ENCODE measurements at regions not wholly inside any gene's neighbourhood (a gene's known extent, or its start where the extent isn't known, plus 50 kb on each side); places are given as distances from the start of the nearest gene placed in this dataset.
"Not testable (repeated sequence)": the region's sequence is repeated elsewhere in the genome, so short reads cannot be mapped to it uniquely, and the experiment has no call there.

DNA sequence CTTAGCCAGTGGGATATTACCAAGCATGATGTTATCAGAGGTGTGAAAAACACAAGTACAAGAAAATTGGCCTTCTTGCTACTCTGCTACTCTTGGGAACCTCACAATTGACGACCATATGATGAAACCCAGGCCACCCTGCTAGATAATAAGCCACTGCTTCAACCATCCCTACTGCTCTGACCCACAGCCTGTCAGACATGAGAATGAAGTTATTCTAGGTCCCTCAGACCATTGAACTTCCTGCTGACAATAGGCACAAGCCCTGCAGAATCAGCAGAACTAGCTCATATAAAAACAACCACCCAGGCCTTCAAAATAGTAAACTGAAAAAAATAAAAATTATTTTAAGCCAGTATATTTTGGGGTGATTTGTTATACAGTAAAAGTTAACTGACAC, 559.9 kb downstream of the KCTD12 start:
- no peak for ATAC-seq
- H3K4me1 Mint-ChIP-seq = no peaks in the 10 kb centered on the region
- H3K36me3 Mint-ChIP-seq = no peaks in the 10 kb centered on the region
- no peaks in the 10 kb centered on the region for H3K27me3 Mint-ChIP-seq
- peaks cover 2% of the 10 kb centered on the region for H3K9me3 Mint-ChIP-seq
- H3K4me3 Mint-ChIP-seq = no peak overlapping the region
- no peak overlapping the region for H3K27ac Mint-ChIP-seq

DNA sequence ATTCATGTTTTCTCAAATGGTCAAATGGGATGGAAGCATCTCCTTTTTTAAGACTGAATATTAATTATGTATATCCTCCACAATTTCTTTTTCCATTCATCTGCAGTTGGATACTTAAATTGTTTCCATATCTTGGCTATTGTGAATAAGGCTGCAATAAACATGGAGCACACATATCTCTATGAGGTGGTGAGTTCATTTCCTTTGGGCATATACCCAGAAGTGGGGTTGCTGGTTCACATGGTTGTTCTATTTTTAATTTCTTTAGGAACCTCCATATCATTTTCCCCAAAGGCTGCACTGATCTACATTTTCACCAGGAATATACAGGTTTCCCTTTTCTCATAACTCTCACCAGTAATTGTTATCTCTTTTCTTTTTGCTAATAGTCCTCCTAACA, 566.3 kb downstream of the KCTD12 start:
- no peak overlapping the region for H3K27ac Mint-ChIP-seq
- H3K27me3 Mint-ChIP-seq = no peaks in the 10 kb centered on the region
- no peaks in the 10 kb centered on the region for H3K4me1 Mint-ChIP-seq
- no peaks in the 10 kb centered on the region for H3K9me3 Mint-ChIP-seq
- no peak for ATAC-seq
- no peaks in the 10 kb centered on the region for H3K36me3 Mint-ChIP-seq
- H3K4me3 Mint-ChIP-seq = no peak overlapping the region

DNA sequence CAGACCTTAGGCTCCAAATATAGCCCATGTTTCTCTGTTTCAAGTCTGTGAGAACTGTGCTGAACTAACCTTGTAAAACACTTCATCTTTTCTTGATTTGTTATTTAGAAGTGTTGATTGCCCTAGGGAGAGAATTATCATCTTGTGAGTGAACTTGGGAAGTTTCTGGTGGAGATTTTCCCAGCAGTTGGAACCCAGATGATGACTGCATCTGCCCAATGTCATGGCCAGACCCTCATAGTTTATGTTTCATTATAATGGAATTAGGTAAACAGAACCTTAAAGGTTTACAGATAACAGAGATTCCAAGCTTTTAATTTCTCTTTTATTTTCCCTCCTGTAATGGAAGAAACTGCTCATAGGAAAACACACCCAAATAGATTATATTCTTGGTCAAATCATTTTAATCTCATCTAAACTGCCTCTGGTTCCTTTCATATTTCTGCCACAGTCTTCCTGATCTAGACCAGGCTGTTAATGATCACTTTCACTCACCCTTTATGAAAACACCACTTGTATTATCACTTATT, 569.1 kb downstream of the KCTD12 start:
- H3K27me3 Mint-ChIP-seq = no peaks in the 10 kb centered on the region
- no peaks in the 10 kb centered on the region for H3K36me3 Mint-ChIP-seq
- no peak overlapping the region for H3K27ac Mint-ChIP-seq
- H3K4me1 Mint-ChIP-seq = no peaks in the 10 kb centered on the region
- no peak overlapping the region for H3K4me3 Mint-ChIP-seq
- ATAC-seq = no peak
- H3K9me3 Mint-ChIP-seq = no peaks in the 10 kb centered on the region

DNA sequence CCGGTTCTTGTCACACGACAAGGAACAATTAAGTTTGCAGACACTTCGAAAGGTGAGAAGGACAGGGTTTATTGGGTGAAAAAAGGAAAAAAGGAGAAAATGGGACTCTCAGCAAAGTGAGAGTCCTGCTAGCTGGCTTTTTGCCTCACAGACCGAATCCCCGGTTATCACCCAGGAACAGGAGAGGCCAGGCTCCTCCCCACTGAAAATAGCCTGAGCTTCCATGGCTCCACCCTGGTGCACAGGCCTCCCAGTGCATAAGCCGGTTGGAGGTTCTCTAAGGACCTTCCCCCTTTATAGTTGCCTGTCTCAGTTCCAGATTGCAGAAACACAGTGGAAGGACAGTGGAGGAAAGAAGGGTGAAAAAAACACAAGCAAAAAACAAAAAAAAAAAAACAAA, 571.7 kb downstream of the KCTD12 start:
- no peaks in the 10 kb centered on the region for H3K27me3 Mint-ChIP-seq
- no peak for ATAC-seq
- no peaks in the 10 kb centered on the region for H3K36me3 Mint-ChIP-seq
- no peaks in the 10 kb centered on the region for H3K4me1 Mint-ChIP-seq
- H3K27ac Mint-ChIP-seq = no peak overlapping the region
- no peaks in the 10 kb centered on the region for H3K9me3 Mint-ChIP-seq
- H3K4me3 Mint-ChIP-seq = no peak overlapping the region

DNA sequence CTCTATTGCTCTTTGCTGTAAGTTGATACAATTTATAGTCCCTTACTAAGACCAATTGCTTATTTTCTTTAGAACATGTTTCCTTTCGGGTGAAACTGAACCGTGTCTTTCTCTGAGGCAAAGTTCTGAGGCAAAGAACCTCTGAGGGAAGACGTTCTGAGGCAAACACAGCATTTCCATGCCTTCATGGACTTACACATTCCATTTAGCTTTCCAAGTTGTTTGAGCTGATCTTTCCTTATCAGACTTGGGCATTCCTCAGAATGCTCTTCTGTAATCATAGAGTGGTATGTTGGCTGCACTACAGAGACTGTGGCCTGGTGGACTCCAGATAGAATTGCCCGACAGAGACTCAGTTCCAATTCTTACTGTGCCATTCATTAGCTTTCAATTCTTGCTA, 579.1 kb downstream of the KCTD12 start:
- H3K4me1 Mint-ChIP-seq = no peaks in the 10 kb centered on the region
- no peak for ATAC-seq
- H3K27me3 Mint-ChIP-seq = no peaks in the 10 kb centered on the region
- H3K4me3 Mint-ChIP-seq = no peak overlapping the region
- no peak overlapping the region for H3K27ac Mint-ChIP-seq
- no peaks in the 10 kb centered on the region for H3K36me3 Mint-ChIP-seq
- no peaks in the 10 kb centered on the region for H3K9me3 Mint-ChIP-seq

DNA sequence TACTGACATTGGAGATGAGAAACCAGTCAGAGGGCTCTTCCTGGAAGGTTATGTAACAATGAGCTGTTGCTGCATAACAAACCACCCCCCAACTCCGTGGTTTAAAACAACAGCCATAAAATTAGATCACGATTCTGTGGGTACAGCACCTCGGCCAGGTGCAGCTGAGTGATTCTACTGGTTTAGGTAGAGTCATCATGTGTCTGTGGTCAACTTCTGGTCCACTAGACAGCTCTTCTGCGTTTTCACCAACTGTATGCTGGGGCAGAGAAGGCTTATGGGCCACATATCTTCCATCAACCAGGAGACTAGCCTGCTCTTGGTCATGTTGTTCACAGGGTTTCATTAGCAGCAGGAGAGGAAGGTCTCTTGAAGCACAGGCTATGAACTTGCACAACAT, 585.5 kb downstream of the KCTD12 start:
- Mint-ChIP-seq H3K4me1 (no peaks in the 10 kb centered on the region), H3K4me3 (no peak overlapping the region), H3K36me3 (no peaks in the 10 kb centered on the region), H3K27ac (no peak overlapping the region), H3K27me3 (no peaks in the 10 kb centered on the region), H3K9me3 (no peaks in the 10 kb centered on the region)
- ATAC-seq = peak; percentile 54

DNA sequence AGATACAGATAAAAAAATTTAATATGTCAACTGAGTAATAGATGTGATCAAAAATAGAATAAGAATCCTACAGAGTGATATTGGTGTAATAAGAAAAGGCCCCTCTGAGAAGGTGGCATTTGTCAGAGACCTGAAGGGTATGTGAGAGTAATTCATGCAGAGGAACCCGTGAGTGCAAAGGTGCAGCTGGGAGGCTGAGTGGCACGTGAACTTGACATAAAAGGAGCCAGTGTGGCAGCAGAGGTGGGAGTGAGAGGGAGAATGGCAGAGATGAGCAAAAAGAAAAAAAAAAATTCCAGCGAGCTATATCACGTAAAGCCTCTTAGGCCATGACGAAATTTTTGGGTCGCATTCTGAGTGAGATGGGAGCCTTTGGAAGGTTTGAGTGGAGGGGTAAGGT, 588.9 kb downstream of the KCTD12 start:
- ATAC-seq = no peak
- no peaks in the 10 kb centered on the region for H3K36me3 Mint-ChIP-seq
- no peaks in the 10 kb centered on the region for H3K27me3 Mint-ChIP-seq
- no peak overlapping the region for H3K4me3 Mint-ChIP-seq
- H3K27ac Mint-ChIP-seq = no peak overlapping the region
- no peaks in the 10 kb centered on the region for H3K4me1 Mint-ChIP-seq
- no peaks in the 10 kb centered on the region for H3K9me3 Mint-ChIP-seq

DNA sequence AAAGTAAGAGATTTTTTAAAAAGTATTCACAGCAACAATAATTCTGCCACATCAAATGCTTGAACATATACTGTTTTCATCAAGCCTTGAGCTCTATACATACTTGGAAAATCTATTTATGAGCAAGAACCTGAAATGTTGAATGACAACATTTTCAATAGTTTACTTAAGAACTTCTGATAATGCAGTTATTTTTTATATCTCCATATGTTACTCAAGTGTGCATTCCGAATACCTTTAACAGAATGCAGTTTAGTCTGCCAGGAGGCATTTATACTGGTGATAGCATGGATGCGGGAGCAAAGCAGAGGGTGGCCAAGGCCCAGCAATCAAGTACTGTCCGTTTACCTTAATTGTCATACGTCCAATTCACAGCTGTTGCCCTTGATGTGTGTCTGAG, 589.5 kb downstream of the KCTD12 start:
- Mint-ChIP-seq H3K9me3 (no peaks in the 10 kb centered on the region), H3K27ac (no peak overlapping the region), H3K4me3 (no peak overlapping the region), H3K36me3 (no peaks in the 10 kb centered on the region), H3K27me3 (no peaks in the 10 kb centered on the region), H3K4me1 (no peaks in the 10 kb centered on the region)
- ATAC-seq = no peak

DNA sequence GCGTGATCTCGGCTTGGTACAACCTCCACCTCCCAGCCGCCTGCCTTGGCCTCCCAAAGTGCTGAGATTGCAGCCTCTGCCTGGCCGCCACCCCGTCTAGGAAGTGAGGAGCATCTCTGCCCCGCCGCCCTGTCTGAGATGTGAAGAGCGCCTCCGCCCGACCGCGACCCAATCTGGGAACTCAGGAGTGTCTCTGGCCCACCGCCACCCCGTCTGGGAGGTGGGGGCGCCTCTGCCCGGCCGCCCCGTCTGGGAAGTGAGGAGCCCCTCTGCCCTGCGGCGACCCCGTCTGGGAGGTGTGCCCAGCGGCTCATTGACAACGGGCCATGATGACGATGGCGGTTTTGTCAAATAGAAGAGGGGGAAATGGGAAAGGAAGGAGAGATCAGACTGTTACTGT, 591.2 kb downstream of the KCTD12 start:
- not testable (repeated sequence) for ATAC-seq, H3K36me3 Mint-ChIP-seq, H3K27me3 Mint-ChIP-seq, H3K9me3 Mint-ChIP-seq, H3K4me1 Mint-ChIP-seq, H3K27ac Mint-ChIP-seq, H3K4me3 Mint-ChIP-seq

DNA sequence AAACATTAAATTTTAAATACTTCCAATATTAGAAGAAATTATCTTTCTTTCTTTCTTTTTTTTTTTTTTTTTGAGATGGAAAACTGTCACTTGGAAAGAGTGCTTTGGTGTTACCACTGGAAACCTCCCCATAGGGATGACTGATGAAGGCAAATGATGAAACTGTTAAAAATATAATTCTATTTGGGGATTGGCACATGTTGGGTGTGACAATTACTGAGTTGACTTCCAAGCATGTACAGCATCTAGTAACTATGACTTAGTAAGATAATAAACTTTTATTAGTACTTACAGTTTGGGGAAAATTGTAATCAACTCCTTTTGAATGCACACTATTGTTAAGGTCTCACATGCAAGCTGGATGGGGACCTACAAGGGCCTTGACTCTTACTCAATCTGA, 592.5 kb downstream of the KCTD12 start:
- H3K36me3 Mint-ChIP-seq = no peaks in the 10 kb centered on the region
- no peak overlapping the region for H3K4me3 Mint-ChIP-seq
- H3K27me3 Mint-ChIP-seq = no peaks in the 10 kb centered on the region
- H3K4me1 Mint-ChIP-seq = no peaks in the 10 kb centered on the region
- H3K9me3 Mint-ChIP-seq = no peaks in the 10 kb centered on the region
- no peak for ATAC-seq
- H3K27ac Mint-ChIP-seq = no peak overlapping the region

DNA sequence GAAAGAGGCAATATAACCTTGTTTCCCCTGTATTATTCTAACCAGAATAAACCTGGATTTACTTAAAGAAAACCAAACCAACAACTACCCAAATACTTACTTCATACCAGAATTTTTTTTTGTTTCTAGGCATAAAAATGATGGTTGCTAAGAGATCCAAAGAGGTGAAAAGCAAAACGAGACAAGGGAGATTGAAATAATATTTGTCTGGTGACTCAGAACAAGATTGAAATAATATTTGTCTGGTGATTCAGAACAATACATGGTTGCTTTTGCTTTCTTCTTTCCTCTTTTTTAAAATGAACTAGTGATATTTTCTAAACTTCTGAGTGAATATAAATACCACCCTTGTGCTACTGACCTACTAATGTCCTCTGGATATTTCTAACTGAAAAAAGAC, 592.9 kb downstream of the KCTD12 start:
- Mint-ChIP-seq H3K4me1 (no peaks in the 10 kb centered on the region), H3K9me3 (no peaks in the 10 kb centered on the region), H3K36me3 (no peaks in the 10 kb centered on the region), H3K4me3 (no peak overlapping the region), H3K27ac (no peak overlapping the region), H3K27me3 (no peaks in the 10 kb centered on the region)
- ATAC-seq = no peak

DNA sequence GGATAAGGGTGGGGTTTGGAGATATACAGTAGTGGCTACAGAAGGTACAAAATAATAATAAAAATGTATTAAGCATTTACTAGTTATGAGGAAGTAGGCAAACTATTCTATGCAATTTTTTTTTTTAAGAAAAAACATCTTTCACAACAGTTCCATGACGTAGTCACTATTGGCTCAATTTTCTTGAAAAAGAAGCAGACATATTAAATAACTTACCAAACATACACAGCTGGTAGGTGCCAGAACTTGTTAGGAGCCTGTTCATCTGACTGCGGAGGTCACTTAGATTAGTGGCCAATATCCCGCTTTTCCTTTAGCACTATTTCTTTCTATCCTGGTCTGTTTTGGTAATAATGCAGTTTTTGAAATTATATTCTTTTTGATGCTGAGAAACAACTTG, 593.5 kb downstream of the KCTD12 start:
- Mint-ChIP-seq H3K4me3 (no peak overlapping the region), H3K9me3 (no peaks in the 10 kb centered on the region), H3K27me3 (no peaks in the 10 kb centered on the region), H3K4me1 (no peaks in the 10 kb centered on the region), H3K36me3 (no peaks in the 10 kb centered on the region), H3K27ac (no peak overlapping the region)
- ATAC-seq = no peak

DNA sequence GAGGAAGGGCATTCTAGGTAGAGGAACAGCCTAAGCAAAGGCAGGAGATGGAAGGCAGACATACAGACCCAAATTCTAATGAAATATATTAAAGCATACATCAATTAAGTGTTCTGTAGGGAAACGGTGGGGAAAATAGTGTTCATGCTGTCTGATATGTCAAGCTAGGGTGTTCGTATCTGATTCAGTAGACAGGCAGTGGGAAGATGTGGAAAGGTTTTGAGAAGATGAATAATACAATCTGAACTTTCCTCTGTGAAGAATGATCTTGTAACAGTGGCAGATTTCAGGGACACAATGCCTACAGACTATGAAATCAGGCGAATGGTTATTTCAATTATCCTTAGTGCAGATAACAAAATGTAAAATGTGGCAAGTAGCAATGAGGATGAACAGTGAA, 594.2 kb downstream of the KCTD12 start:
- H3K9me3 Mint-ChIP-seq = no peaks in the 10 kb centered on the region
- no peak overlapping the region for H3K27ac Mint-ChIP-seq
- H3K4me1 Mint-ChIP-seq = no peaks in the 10 kb centered on the region
- ATAC-seq = no peak
- no peak overlapping the region for H3K4me3 Mint-ChIP-seq
- no peaks in the 10 kb centered on the region for H3K36me3 Mint-ChIP-seq
- no peaks in the 10 kb centered on the region for H3K27me3 Mint-ChIP-seq

DNA sequence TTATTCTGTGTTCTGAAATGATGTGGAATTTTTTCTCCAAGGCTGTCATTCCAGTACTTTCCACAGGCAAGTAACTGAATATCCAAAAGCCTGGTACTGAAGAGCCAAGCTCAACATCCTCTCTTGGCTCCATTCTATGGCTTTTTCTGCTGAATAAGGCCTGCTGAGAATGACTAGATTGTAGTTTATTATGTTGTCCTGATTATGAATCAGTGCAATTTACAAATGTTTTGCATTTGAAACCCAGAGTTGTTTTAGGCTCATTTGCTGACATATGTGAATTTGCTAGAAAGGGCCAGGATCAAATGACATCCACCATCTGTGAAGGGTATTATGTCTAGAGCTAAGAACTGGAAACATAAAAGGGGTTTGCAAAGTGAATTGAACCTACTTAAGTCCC, 596.6 kb downstream of the KCTD12 start:
- Mint-ChIP-seq H3K9me3 (no peaks in the 10 kb centered on the region), H3K4me1 (no peaks in the 10 kb centered on the region), H3K4me3 (no peak overlapping the region), H3K27me3 (no peaks in the 10 kb centered on the region), H3K27ac (no peak overlapping the region), H3K36me3 (no peaks in the 10 kb centered on the region)
- no peak for ATAC-seq

DNA sequence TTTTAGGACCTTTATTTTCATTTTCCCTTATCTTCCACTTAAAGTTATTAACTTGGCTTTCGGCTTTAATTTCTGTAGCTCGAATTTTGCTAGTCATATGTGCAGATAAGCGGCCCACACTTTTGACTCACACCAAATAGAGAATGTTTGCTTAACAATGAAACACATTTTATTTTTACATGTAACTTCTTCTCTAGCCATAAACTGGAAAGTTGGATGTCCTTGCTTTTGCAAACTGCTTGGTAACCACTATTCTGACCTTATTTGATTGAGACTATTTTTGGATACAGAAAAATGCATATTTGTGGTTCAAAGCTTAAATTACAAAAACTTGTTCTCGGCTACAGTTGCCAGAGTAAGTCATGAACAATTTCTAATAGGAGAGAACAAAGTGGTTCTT, 600.0 kb downstream of the KCTD12 start:
- H3K27me3 Mint-ChIP-seq = no peaks in the 10 kb centered on the region
- no peak overlapping the region for H3K27ac Mint-ChIP-seq
- no peaks in the 10 kb centered on the region for H3K4me1 Mint-ChIP-seq
- H3K4me3 Mint-ChIP-seq = no peak overlapping the region
- H3K36me3 Mint-ChIP-seq = no peaks in the 10 kb centered on the region
- no peaks in the 10 kb centered on the region for H3K9me3 Mint-ChIP-seq
- no peak for ATAC-seq

DNA sequence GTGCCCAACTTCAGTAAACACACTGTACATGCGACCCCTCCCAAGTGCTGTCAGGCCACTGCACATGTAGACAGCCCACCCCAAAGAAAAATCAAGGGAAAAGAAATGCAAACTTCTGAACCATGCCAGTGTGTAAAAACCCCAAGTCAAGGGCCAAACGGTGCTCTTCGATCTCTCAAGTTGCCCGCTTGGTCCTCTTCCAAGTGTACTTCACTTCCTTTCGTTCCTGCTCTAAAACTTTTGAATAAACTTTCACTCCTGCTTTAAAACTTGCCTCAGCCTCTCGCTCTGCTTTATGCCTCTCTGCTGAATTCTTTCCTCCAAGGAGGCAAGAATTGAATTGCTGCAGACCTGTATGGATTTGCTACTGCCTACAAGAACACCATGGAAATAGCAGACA, 600.7 kb downstream of the KCTD12 start:
- H3K9me3 Mint-ChIP-seq = no peaks in the 10 kb centered on the region
- no peaks in the 10 kb centered on the region for H3K36me3 Mint-ChIP-seq
- H3K27ac Mint-ChIP-seq = no peak overlapping the region
- H3K4me1 Mint-ChIP-seq = no peaks in the 10 kb centered on the region
- no peak overlapping the region for H3K4me3 Mint-ChIP-seq
- H3K27me3 Mint-ChIP-seq = no peaks in the 10 kb centered on the region
- no peak for ATAC-seq

DNA sequence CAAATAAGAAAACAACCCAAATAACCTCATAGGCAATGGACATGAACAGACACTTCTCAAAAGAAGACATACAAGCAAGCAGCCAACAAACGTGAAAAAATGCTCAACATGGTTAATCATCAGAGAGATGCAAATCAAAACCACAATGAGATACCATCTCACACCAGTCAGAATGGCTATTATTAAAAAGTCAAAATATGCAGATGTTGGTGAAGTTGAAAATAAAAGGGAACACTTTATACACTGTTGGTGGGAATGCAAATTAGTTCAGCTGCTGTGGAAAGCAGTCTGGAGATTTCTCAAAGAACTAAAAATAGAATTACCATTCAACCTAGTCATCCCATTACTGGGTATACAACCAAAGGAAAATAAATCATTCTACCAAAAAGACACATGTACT, 606.4 kb downstream of the KCTD12 start:
- not testable (repeated sequence) for H3K27me3 Mint-ChIP-seq, H3K36me3 Mint-ChIP-seq, H3K9me3 Mint-ChIP-seq, H3K4me3 Mint-ChIP-seq, H3K4me1 Mint-ChIP-seq, ATAC-seq, H3K27ac Mint-ChIP-seq
